HG03095 (cell line): ENCODE measurements at regions not wholly inside any gene's neighbourhood (a gene's known extent, or its start where the extent isn't known, plus 50 kb on each side); places are given as distances from the start of the nearest gene placed in this dataset.
"Not testable (repeated sequence)": the region's sequence is repeated elsewhere in the genome, so short reads cannot be mapped to it uniquely, and the experiment has no call there.

Experiments
- ATAC-seq: cut with Tn5 transposase; IDR thresholded peaks from one replicate; pipeline ENCODE4 v1.9.1; 2021; ENCODE audit warnings: moderate library complexity; ENCODE audit not compliant: unreplicated experiment

GRCh38 chr12:86659985-86660384 lies 403.8 kb upstream of the MGAT4C start:
- no peak for ATAC-seq

GRCh38 chr12:86658303-86658702 lies 402.1 kb upstream of the MGAT4C start:
- ATAC-seq: no peak

GRCh38 chr12:86647800-86648199 lies 391.6 kb upstream of the MGAT4C start:
- ATAC-seq: no peak

GRCh38 chr12:86634456-86635410 lies 378.5 kb upstream of the MGAT4C start:
- ATAC-seq: no peak

GRCh38 chr12:86627001-86627400 lies 370.8 kb upstream of the MGAT4C start:
- no peak for ATAC-seq

- ATAC-seq: no peak
Measured at GRCh38 chr12:86623267-86623666, 367.1 kb upstream of the MGAT4C start.

GRCh38 chr12:86621957-86622356 lies 365.8 kb upstream of the MGAT4C start:
- no peak for ATAC-seq

- ATAC-seq: no peak
Measured at GRCh38 chr12:86613311-86613710, 357.1 kb upstream of the MGAT4C start.

- no peak for ATAC-seq
Measured at GRCh38 chr12:86608638-86609037, 352.4 kb upstream of the MGAT4C start.

GRCh38 chr12:86601550-86602308 lies 345.5 kb upstream of the MGAT4C start:
- no peak for ATAC-seq

GRCh38 chr12:86600664-86601231 lies 344.6 kb upstream of the MGAT4C start:
- no peak for ATAC-seq

- no peak for ATAC-seq
Measured at GRCh38 chr12:86597431-86597830, 341.2 kb upstream of the MGAT4C start.

GRCh38 chr12:86590296-86590695 lies 334.1 kb upstream of the MGAT4C start:
- no peak for ATAC-seq

GRCh38 chr12:86574143-86574542 lies 318.0 kb upstream of the MGAT4C start:
- no peak for ATAC-seq

GRCh38 chr12:86572455-86572854 lies 316.3 kb upstream of the MGAT4C start:
- ATAC-seq: no peak

GRCh38 chr12:86565038-86565437 lies 308.8 kb upstream of the MGAT4C start:
- no peak for ATAC-seq

GRCh38 chr12:86555491-86555890 lies 299.3 kb upstream of the MGAT4C start:
- ATAC-seq: not testable (repeated sequence)

GRCh38 chr12:86551146-86551571 lies 295.0 kb upstream of the MGAT4C start:
- ATAC-seq: no peak

- no peak for ATAC-seq
Measured at GRCh38 chr12:86550218-86551145, 294.3 kb upstream of the MGAT4C start.

GRCh38 chr12:86543716-86544115 lies 287.5 kb upstream of the MGAT4C start:
- ATAC-seq: no peak
